IMR-90 (cell line): ENCODE measurements at regions not wholly inside any gene's neighbourhood (a gene's known extent, or its start where the extent isn't known, plus 50 kb on each side); places are given as distances from the start of the nearest gene placed in this dataset.
A peak's percentile ranks its signal among the peaks of the same experiment; 100 is the strongest.

Experiments used
- ATAC-seq: fragments of 200-7000 bp; cut with Tn5 transposase; 2 replicates; pipeline ENCODE4 v1.9.1; 2020; ENCODE audit warnings: low read depth, mild to moderate bottlenecking, moderate library complexity
- BruUV-seq: library from RNA; stranded (reverse); fragments of 400-500 nt; replicated peaks from 2 replicates; lab custom pipeline; 2021; lab: Mats Ljungman, UMichigan
- CTCF ChIA-PET: fragments of 300-600 bp; formaldehyde crosslinking; extraction: SDS; loops from one replicate; lab custom pipeline; 2021; ENCODE audit warnings: antibody characterized with exemption; lab: Yijun Ruan, JAX
- POLR2A ChIA-PET: fragments of 300-600 bp; sonication (Branson Sonifier 250); formaldehyde crosslinking; loops from one replicate; lab custom pipeline; 2022; ENCODE audit warnings: antibody characterized with exemption; ENCODE audit not compliant: unreplicated experiment; lab: Charles Lee
- DNase-seq: peaks from one replicate; pipeline ENCODE4 v3.0.0; 2013
- H2AFZ ChIP-seq: replicated peaks from 2 replicates; pipeline ENCODE3; 2013; ENCODE audit warnings: low read length, mild to moderate bottlenecking; ENCODE audit not compliant: poor library complexity
- H2AK5ac ChIP-seq: 2 replicates; pipeline ENCODE4 v1.6.1; 2013; ENCODE audit warnings: low read depth, low read length, inconsistent platforms
- H2AK9ac ChIP-seq: replicated peaks from 2 replicates; pipeline ENCODE3; 2013; ENCODE audit warnings: mild to moderate bottlenecking, low read depth, low read length, moderate library complexity; ENCODE audit not compliant: poor library complexity
- H2BK120ac ChIP-seq: 2 replicates; pipeline ENCODE4 v1.6.1; 2013; ENCODE audit warnings: low read depth, low read length, inconsistent platforms
- H2BK15ac ChIP-seq: 3 replicates; pipeline ENCODE4 v1.6.1; 2013; ENCODE audit warnings: low read depth, low read length, inconsistent platforms
- H2BK20ac ChIP-seq: 2 replicates; pipeline ENCODE4 v1.6.1; 2013; ENCODE audit warnings: low read depth, mild to moderate bottlenecking, inconsistent platforms, low read length, moderate library complexity
- H2BK5ac ChIP-seq: 2 replicates; pipeline ENCODE4 v1.6.1; 2013; ENCODE audit warnings: mild to moderate bottlenecking, low read depth, low read length, inconsistent platforms; ENCODE audit not compliant: poor library complexity, severe bottlenecking
- H3K14ac ChIP-seq: replicated peaks from 2 replicates; pipeline ENCODE4 v1.6.1; 2013; ENCODE audit warnings: low read depth, low read length, inconsistent platforms
- H3K18ac ChIP-seq: 2 replicates; pipeline ENCODE4 v1.6.1; 2013; ENCODE audit warnings: low read depth, low read length, control low read depth
- H3K23ac ChIP-seq: 2 replicates; pipeline ENCODE4 v1.6.1; 2013; ENCODE audit warnings: low read depth, low read length, inconsistent platforms
- H3K27ac ChIP-seq: 2 replicates; pipeline ENCODE4 v1.5.1; 2013; ENCODE audit warnings: mild to moderate bottlenecking, control low read depth, low read length; ENCODE audit not compliant: insufficient read depth
- H3K27me3 ChIP-seq: 2 replicates; pipeline ENCODE4 v1.6.1; 2013; ENCODE audit warnings: low read length; ENCODE audit not compliant: control insufficient read depth, insufficient read depth
- H3K36me3 ChIP-seq: 2 replicates; pipeline ENCODE4 v1.6.1; 2013; ENCODE audit warnings: low read length, mixed read lengths; ENCODE audit not compliant: control insufficient read depth, insufficient read depth
- H3K4ac ChIP-seq: 2 replicates; pipeline ENCODE4 v1.6.1; 2013; ENCODE audit warnings: low read depth, low read length, inconsistent platforms
- H3K4me1 ChIP-seq: 2 replicates; pipeline ENCODE4 v1.6.1; 2013; ENCODE audit warnings: low read length, mixed read lengths; ENCODE audit not compliant: control insufficient read depth, insufficient read depth
- H3K4me2 ChIP-seq: 2 replicates; pipeline ENCODE4 v1.6.1; 2013; ENCODE audit warnings: low read depth, mild to moderate bottlenecking, control low read depth, low read length, moderate library complexity
- H3K4me3 ChIP-seq: 2 replicates; pipeline ENCODE4 v1.5.1; 2013; ENCODE audit warnings: low read depth, mild to moderate bottlenecking, control low read depth, low read length, moderate library complexity; ENCODE audit not compliant: insufficient read depth
- H3K56ac ChIP-seq: 2 replicates; pipeline ENCODE4 v1.6.1; 2013; ENCODE audit warnings: low read length, inconsistent platforms; ENCODE audit not compliant: insufficient read depth; ENCODE audit errors: extremely low read depth
- H3K79me1 ChIP-seq, 2 experiments: 2 replicates each; pipeline ENCODE4 v1.6.1; 2013; ENCODE audit warnings: low read length in 2 of 2, inconsistent platforms in 1 of 2, low read depth in 1 of 2
- H3K9ac ChIP-seq: 2 replicates; pipeline ENCODE4 v1.6.1; 2013; ENCODE audit warnings: low read depth, low read length, control low read depth
- H3K9me1 ChIP-seq: 2 replicates; pipeline ENCODE4 v1.6.1; 2013; ENCODE audit warnings: low read length, inconsistent platforms; ENCODE audit not compliant: insufficient read depth
- H3K9me3 ChIP-seq: 2 replicates; pipeline ENCODE4 v1.6.1; 2013; ENCODE audit warnings: low read length; ENCODE audit not compliant: control insufficient read depth, insufficient read depth
- H4K20me1 ChIP-seq: 2 replicates; pipeline ENCODE4 v1.6.1; 2013; ENCODE audit warnings: low read length, inconsistent platforms; ENCODE audit not compliant: insufficient read depth
- H4K5ac ChIP-seq: 2 replicates; pipeline ENCODE4 v1.6.1; 2013; ENCODE audit warnings: mild to moderate bottlenecking, low read depth, low read length, control low read depth
- H4K8ac ChIP-seq, 2 experiments: 2 replicates each; pipeline ENCODE4 v1.6.1; 2013; ENCODE audit warnings: low read depth in 2 of 2, low read length in 2 of 2, control low read depth in 1 of 2, inconsistent platforms in 1 of 2
- H4K91ac ChIP-seq: 2 replicates; pipeline ENCODE4 v1.6.1; 2013; ENCODE audit warnings: low read depth, low read length, inconsistent platforms; ENCODE audit not compliant: insufficient read depth
- CHD1 ChIP-seq: IDR thresholded peaks from 2 replicates; pipeline ENCODE4 v1.6.1; 2012; ENCODE audit warnings: low read depth, low read length, improper control_type of control experiment
- ELK1 ChIP-seq: fragments of 150-350 bp; IDR thresholded peaks from 2 replicates; pipeline ENCODE4 v1.6.1; 2016; ENCODE audit warnings: low read depth, mild to moderate bottlenecking, low read length, moderate library complexity, borderline replicate concordance
- FOS ChIP-seq: fragments of 150-350 bp; IDR thresholded peaks from 2 replicates; pipeline ENCODE4 v1.6.1; 2016; ENCODE audit warnings: low read depth, low read length
- RCOR1 ChIP-seq: IDR thresholded peaks from 2 replicates; pipeline ENCODE4 v1.6.1; 2012; ENCODE audit warnings: mild to moderate bottlenecking, low read length, improper control_type of control experiment; ENCODE audit not compliant: insufficient replicate concordance
- WGBS, 2 experiments: methylation state at CpG; one replicate each; pipeline versions ENCODE4 v1.1.5 to v1.1.7; 2013; ENCODE audit warnings: missing lambda C conversion rate in 2 of 2; ENCODE audit not compliant: insufficient read length in 1 of 2; ENCODE audit errors: extremely low coverage in 2 of 2; 5-methylcytosine and 5-hydroxymethylcytosine counted together
- dilution Hi-C: fragments of 300-500 bp; cut with HindIII; formaldehyde crosslinking; loops from one replicate; pipeline ENCODE4 v1.14.3; 2018; ENCODE audit warnings: low sequenced_read_pairs; ENCODE audit not compliant: unreplicated experiment
- in situ Hi-C: fragments of 300-500 bp; cut with MboI; formaldehyde crosslinking; loops from 3 replicates; pipeline ENCODE4 v1.14.3; 2019; ENCODE audit warnings: low sequenced_read_pairs, inconsistent platforms, mixed read lengths
- intact Hi-C: fragments of 100-400 bp; cut with micrococcal nuclease; formaldehyde crosslinking; loops from 2 replicates; pipeline ENCODE4 v1.10.0; 2022

GRCh38 chr3:70855149-70855548 is 542.7 kb upstream of the MDFIC2 start:
- ChIA-PET CTCF (interaction anchor here (0.6 kb wide), 1 partner anchor 37 kb away, joined by 8 read pairs; no protein-coding TSS in a partner anchor), POLR2A (interaction anchor here (0.9 kb wide), 1 partner anchor 13 kb away, joined by 3 read pairs; no protein-coding TSS in a partner anchor)
- no peaks in the 10 kb centered on the region for H4K20me1 ChIP-seq
- in situ Hi-C loops (no loop called here), intact Hi-C loops (loop anchor here (5.0 kb wide), 1 partner anchor 97 kb away; no protein-coding TSS in a partner anchor), dilution Hi-C loops (no loop called here)
- no TSS peak for BruUV-seq
- peak overlapping the region; percentile 90; the same call in 2 of the 3 replicates for H2BK15ac ChIP-seq
- peak overlapping the region; percentile 41 for H2AK5ac ChIP-seq
- H2AK9ac ChIP-seq: no peak overlapping the region
- no peak overlapping the region for H3K27ac ChIP-seq
- no peak overlapping the region for H3K9ac ChIP-seq
- ATAC-seq (peak; percentile 27), DNase-seq (peak; percentile 42)
- peaks cover 33% of the 10 kb centered on the region for H3K4me1 ChIP-seq
- H3K56ac ChIP-seq: no peak overlapping the region
- no peak for TF ChIP-seq CHD1
- no peak for TF ChIP-seq RCOR1
- no peak for TF ChIP-seq FOS
- no peak for TF ChIP-seq ELK1
- peak overlapping the region; percentile 24; the same call in 1 of the 2 replicates for H3K14ac ChIP-seq
- H4K8ac ChIP-seq: peak overlapping the region; percentile 63 to 82; a peak in 3 of 4 replicates
- H3K36me3 ChIP-seq: no peaks in the 10 kb centered on the region
- peak overlapping the region; percentile 90; the same call in 1 of the 2 replicates for H2BK120ac ChIP-seq
- WGBS, 2 experiments: no CpG with 5 or more reads among the region's 2 CpGs
- H3K4me3 ChIP-seq: no peak overlapping the region
- H2BK5ac ChIP-seq: peak overlapping the region; percentile 48
- no peaks in the 10 kb centered on the region for H3K27me3 ChIP-seq
- peak overlapping the region; percentile 76; the same call in 1 of the 2 replicates for H3K23ac ChIP-seq
- no peak overlapping the region for H2AFZ ChIP-seq
- H3K9me3 ChIP-seq: no peaks in the 10 kb centered on the region
- H3K9me1 ChIP-seq: peaks cover 14% of the 10 kb centered on the region
- H3K4ac ChIP-seq: peak overlapping the region; percentile 76
- peak overlapping the region; percentile 84; the same call in 1 of the 2 replicates for H2BK20ac ChIP-seq
- H3K79me1 ChIP-seq: no peaks in the 10 kb centered on the region; a peak in 1 of 4 replicates
- H4K5ac ChIP-seq: peak overlapping the region; percentile 40; the same call in 1 of the 2 replicates
- no peak overlapping the region for H3K4me2 ChIP-seq
- peak overlapping the region; percentile 76; the same call in 1 of the 2 replicates for H3K18ac ChIP-seq
- H4K91ac ChIP-seq: 0 out of 2 replicates have a peak overlapping the region, but pooled peaks have one; percentile 71
